HCT116 (cell line): ENCODE measurements at regions not wholly inside any gene's neighbourhood (a gene's known extent, or its start where the extent isn't known, plus 50 kb on each side); places are given as distances from the start of the nearest gene placed in this dataset.

Experiments
- ATAC-seq: fragments of 200-7000 bp; cut with Tn5 transposase; 2 replicates; pipeline ENCODE4 v1.9.1; 2020; ENCODE audit warnings: mild to moderate bottlenecking, moderate library complexity
- BruUV-seq: library from RNA; stranded (reverse); fragments of 400-500 nt; replicated peaks from 2 replicates; lab custom pipeline; 2021; lab: Mats Ljungman, UMichigan
- CTCF ChIA-PET: fragments of 300-600 bp; sonication (Branson Sonifier 250); formaldehyde crosslinking; loops from one replicate; lab custom pipeline; 2021; ENCODE audit warnings: antibody characterized with exemption; lab: Charles Lee
- POLR2A ChIA-PET: fragments of 300-600, 350-600 bp; sonication (Branson Sonifier 250); formaldehyde crosslinking; loops from one replicate; lab custom pipeline; 2021; ENCODE audit warnings: antibody characterized with exemption; lab: Charles Lee
- RAD21 ChIA-PET, 2 experiments: fragments of 300-600 bp; sonication (Branson Sonifier 250); formaldehyde crosslinking; loops; one replicate each; lab custom pipeline; 2023; ENCODE audit warnings: low total read pairs in 2 of 2; ENCODE audit not compliant: uncharacterized antibody in 2 of 2, unreplicated experiment in 2 of 2, low non-redundant PET in 1 of 2; lab: Charles Lee
- DNase-seq: peaks from one replicate; pipeline ENCODE4 v3.0.0-alpha.2; 2010; ENCODE audit warnings: low read depth, low spot score
- H2AFZ ChIP-seq: fragments of 200-600 bp; shearing (Covaris generic), sonication (generic); 2 replicates; pipeline ENCODE4 v1.6.1; 2017; ENCODE audit warnings: low read depth, mixed run types, mixed read lengths, antibody characterized with exemption, low read length; ENCODE audit not compliant: poor library complexity, severe bottlenecking
- H3K27ac ChIP-seq: 2 replicates; pipeline ENCODE4 v1.5.1; 2012; ENCODE audit warnings: low read depth, low read length
- H3K27me3 ChIP-seq: fragments of 200-600 bp; sonication (generic); 2 replicates; pipeline ENCODE4 v1.6.1; 2016; ENCODE audit warnings: mixed run types, low read length, mixed read lengths; ENCODE audit not compliant: insufficient read depth
- H3K36me3 ChIP-seq, 2 experiments: fragments of 200-500 bp in 1 of 2; fragments of 200-600 bp in 1 of 2; sonication (Bioruptor generic) in 1 of 2; sonication (generic) in 1 of 2; 2 replicates each; pipeline versions ENCODE4 v1.5.1 to v1.6.1; 2014 to 2016; ENCODE audit warnings: low read length in 2 of 2, inconsistent platforms in 1 of 2, mixed read lengths in 1 of 2, mixed run types in 1 of 2; ENCODE audit not compliant: insufficient read depth in 2 of 2, control insufficient read depth in 1 of 2
- H3K4me1 ChIP-seq, 2 experiments: fragments of 200-600 bp in 1 of 2; sonication (generic) in 1 of 2; 2 replicates each; pipeline versions ENCODE4 v1.5.1 to v1.6.1; 2012 to 2017; ENCODE audit warnings: low read length in 2 of 2, inconsistent platforms in 1 of 2, mild to moderate bottlenecking in 1 of 2, mixed read lengths in 1 of 2, mixed run types in 1 of 2, moderate library complexity in 1 of 2; ENCODE audit not compliant: insufficient read depth in 2 of 2, control insufficient read depth in 1 of 2
- H3K4me2 ChIP-seq: fragments of 200-600 bp; sonication (generic); 2 replicates; pipeline ENCODE4 v1.6.1; 2017; ENCODE audit warnings: mixed run types, low read length, mixed read lengths
- H3K4me3 ChIP-seq, 2 experiments: fragments of 200-600 bp in 1 of 2; sonication (generic) in 1 of 2; replicated peaks in 1 of 2; 2 replicates each; pipeline ENCODE4 v1.5.1; 2011 to 2016; ENCODE audit warnings: low read length in 2 of 2, control low read depth in 1 of 2, low read depth in 1 of 2, mild to moderate bottlenecking in 1 of 2, mixed read lengths in 1 of 2, mixed run types in 1 of 2
- H3K79me2 ChIP-seq: fragments of 200-600 bp; sonication (generic); 2 replicates; pipeline ENCODE4 v1.6.1; 2017; ENCODE audit warnings: mild to moderate bottlenecking, mixed run types, low read length, moderate library complexity, mixed read lengths; ENCODE audit not compliant: insufficient read depth
- H3K9ac ChIP-seq: fragments of 200-600 bp; sonication (generic); 2 replicates; pipeline ENCODE4 v1.6.1; 2016; ENCODE audit warnings: low read length, mixed read lengths
- H3K9me2 ChIP-seq: fragments of 200-600 bp; sonication (generic), shearing (Covaris generic); 2 replicates; pipeline ENCODE4 v1.6.1; 2017; ENCODE audit warnings: mixed run types, mild to moderate bottlenecking, moderate library complexity; ENCODE audit not compliant: insufficient read depth
- H3K9me3 ChIP-seq, 2 experiments: fragments of 200-500 bp in 1 of 2; fragments of 200-600 bp in 1 of 2; sonication (Bioruptor generic) in 1 of 2; sonication (generic) in 1 of 2; 2 replicates each; pipeline ENCODE4 v1.6.1; 2014 to 2017; ENCODE audit warnings: low read length in 2 of 2, mixed read lengths in 2 of 2, inconsistent platforms in 1 of 2, low read depth in 1 of 2, mild to moderate bottlenecking in 1 of 2, mixed run types in 1 of 2, moderate library complexity in 1 of 2; ENCODE audit not compliant: control insufficient read depth in 1 of 2, insufficient read depth in 1 of 2
- H4K20me1 ChIP-seq: fragments of 200-600 bp; sonication (generic), shearing (Covaris generic); 2 replicates; pipeline ENCODE4 v1.6.1; 2017; ENCODE audit warnings: mixed run types, mild to moderate bottlenecking, moderate library complexity; ENCODE audit not compliant: insufficient read depth
- ATF3 ChIP-seq: IDR thresholded peaks from 2 replicates; pipeline ENCODE4 v1.6.1; 2012
- CEBPB ChIP-seq: IDR thresholded peaks from 2 replicates; pipeline ENCODE4 v1.6.1; 2012; ENCODE audit warnings: low read depth
- EGR1 ChIP-seq: IDR thresholded peaks from 2 replicates; pipeline ENCODE4 v1.6.1; 2012; ENCODE audit warnings: low read depth
- ELF1 ChIP-seq: IDR thresholded peaks from 2 replicates; pipeline ENCODE4 v1.6.1; 2012; ENCODE audit warnings: low read depth, borderline replicate concordance
- EZH2 ChIP-seq: fragments of 200-600 bp; sonication (generic); IDR thresholded peaks from 2 replicates; pipeline ENCODE4 v1.6.1; 2017; ENCODE audit warnings: antibody characterized with exemption, mixed run types
- FOSL1 ChIP-seq: IDR thresholded peaks from 2 replicates; pipeline ENCODE4 v1.6.1; 2012; ENCODE audit warnings: low read depth
- JUND ChIP-seq: IDR thresholded peaks from 2 replicates; pipeline ENCODE4 v1.6.1; 2012
- MAX ChIP-seq: IDR thresholded peaks from 2 replicates; pipeline ENCODE4 v1.6.1; 2012
- POLR2A ChIP-seq: IDR thresholded peaks from 2 replicates; pipeline ENCODE4 v1.7.0; 2011; ENCODE audit warnings: borderline replicate concordance; ENCODE audit not compliant: insufficient read depth, insufficient read length; ENCODE audit errors: extremely low read depth
- POLR2AphosphoS5 ChIP-seq: IDR thresholded peaks from 2 replicates; pipeline ENCODE4 v1.6.1; 2011; ENCODE audit warnings: mild to moderate bottlenecking, low read depth, low read length, moderate library complexity
- RAD21 ChIP-seq: IDR thresholded peaks from 2 replicates; pipeline ENCODE4 v1.6.1; 2012; ENCODE audit warnings: low read depth, mild to moderate bottlenecking
- REST ChIP-seq: IDR thresholded peaks from 2 replicates; pipeline ENCODE4 v1.6.1; 2012; ENCODE audit warnings: low read depth
- SIN3A ChIP-seq: IDR thresholded peaks from 2 replicates; pipeline ENCODE4 v1.6.1; 2012; ENCODE audit warnings: low read depth
- SP1 ChIP-seq: IDR thresholded peaks from 2 replicates; pipeline ENCODE4 v1.6.1; 2012; ENCODE audit warnings: low read depth
- YY1 ChIP-seq: IDR thresholded peaks from 2 replicates; pipeline ENCODE4 v1.6.1; 2011; ENCODE audit warnings: low read length, low read depth, moderate library complexity, mild to moderate bottlenecking; ENCODE audit not compliant: insufficient replicate concordance; ENCODE audit errors: extremely low read depth
- ZBTB33 ChIP-seq: IDR thresholded peaks from 2 replicates; pipeline ENCODE4 v1.6.1; 2011; ENCODE audit warnings: mild to moderate bottlenecking, low read length, moderate library complexity; ENCODE audit not compliant: insufficient replicate concordance; ENCODE audit errors: extremely low read depth
- ZFX ChIP-seq: fragments of 450-650 bp; IDR thresholded peaks from 2 replicates; pipeline ENCODE4 v1.6.1; 2017
- ZNF274 ChIP-seq: fragments of 200-500 bp; sonication (Bioruptor generic); IDR thresholded peaks from 2 replicates; pipeline ENCODE4 v1.6.1; 2014; ENCODE audit warnings: mild to moderate bottlenecking, low read depth, low read length, inconsistent platforms
- intact Hi-C: fragments of 100-400 bp; cut with micrococcal nuclease; formaldehyde crosslinking; loops from 2 replicates; pipeline ENCODE4 v1.10.0; 2022

- no peak for DNase-seq
- ChIA-PET RAD21 (no interaction called here), CTCF (no interaction called here), POLR2A (no interaction called here)
- no peak overlapping the region for H3K4me2 ChIP-seq
- ATAC-seq: no peak
- H3K9me3 ChIP-seq: no peaks in the 10 kb centered on the region
- H3K27me3 ChIP-seq: no peaks in the 10 kb centered on the region
- no peaks in the 10 kb centered on the region for H4K20me1 ChIP-seq
- H3K9me2 ChIP-seq: no peaks in the 10 kb centered on the region
- no peaks in the 10 kb centered on the region for H3K79me2 ChIP-seq
- no TSS peak for BruUV-seq
- no peaks in the 10 kb centered on the region for H3K36me3 ChIP-seq
- no peak overlapping the region for H3K4me3 ChIP-seq
- intact Hi-C loops: no loop called here
- H3K27ac ChIP-seq: no peak overlapping the region
- no peak overlapping the region for H3K9ac ChIP-seq
- TF ChIP-seq FOSL1: no peak
- no peak for TF ChIP-seq ZFX
- TF ChIP-seq SIN3A: no peak
- TF ChIP-seq EZH2: no peak
- no peak for TF ChIP-seq YY1
- TF ChIP-seq EGR1: no peak
- TF ChIP-seq REST: no peak
- no peak for TF ChIP-seq ELF1
- no peak for TF ChIP-seq ATF3
- no peak for TF ChIP-seq MAX
- TF ChIP-seq POLR2AphosphoS5: no peak
- no peak for TF ChIP-seq RAD21
- TF ChIP-seq CEBPB: no peak
- TF ChIP-seq ZBTB33: no peak
- TF ChIP-seq POLR2A: no peak
- TF ChIP-seq JUND: no peak
- TF ChIP-seq SP1: no peak
- TF ChIP-seq ZNF274: no peak
- H2AFZ ChIP-seq: no peak overlapping the region
- H3K4me1 ChIP-seq: peaks cover 0 to 7% of the 10 kb centered on the region in 2 experiments; a peak in 1 of 4 replicates
These were observed 62.5 kb upstream of the ALDH1B1 start for GRCh38 chr9:38329968-38330367.
